Astrocyte of the hippocampus (primary cell): ENCODE measurements at regions not wholly inside any gene's neighbourhood (a gene's known extent, or its start where the extent isn't known, plus 50 kb on each side); places are given as distances from the start of the nearest gene placed in this dataset.

Experiments
- DNase-seq: peaks from one replicate; pipeline ENCODE4 v3.0.0; 2011; ENCODE audit warnings: low read depth, low spot score

DNA sequence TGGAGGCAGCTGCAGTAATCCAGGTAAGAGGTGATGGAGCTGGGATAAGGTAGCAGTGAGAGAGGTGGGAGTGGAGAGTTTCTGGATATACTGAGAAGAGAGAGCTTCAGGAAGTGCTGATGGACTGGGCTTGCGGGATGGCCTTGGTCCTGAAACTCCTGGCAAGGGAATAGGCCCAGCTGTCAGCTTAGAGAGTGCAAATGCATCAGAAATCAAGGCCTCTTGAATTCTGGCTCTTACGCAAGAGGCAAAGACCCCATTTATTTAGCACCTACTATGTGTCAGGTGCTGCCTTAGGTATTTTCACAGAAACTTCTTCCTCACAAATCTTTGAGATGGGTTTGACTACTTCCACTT lies 227.2 kb upstream of the MAP3K1 start:
- no peak for DNase-seq

- no peak for DNase-seq
Observed at GRCh38 chr5:56587381-56588130, 227.8 kb upstream of the MAP3K1 start.

GRCh38 chr5:56585999-56586691 lies 229.2 kb upstream of the MAP3K1 start:
- no peak for DNase-seq

DNA sequence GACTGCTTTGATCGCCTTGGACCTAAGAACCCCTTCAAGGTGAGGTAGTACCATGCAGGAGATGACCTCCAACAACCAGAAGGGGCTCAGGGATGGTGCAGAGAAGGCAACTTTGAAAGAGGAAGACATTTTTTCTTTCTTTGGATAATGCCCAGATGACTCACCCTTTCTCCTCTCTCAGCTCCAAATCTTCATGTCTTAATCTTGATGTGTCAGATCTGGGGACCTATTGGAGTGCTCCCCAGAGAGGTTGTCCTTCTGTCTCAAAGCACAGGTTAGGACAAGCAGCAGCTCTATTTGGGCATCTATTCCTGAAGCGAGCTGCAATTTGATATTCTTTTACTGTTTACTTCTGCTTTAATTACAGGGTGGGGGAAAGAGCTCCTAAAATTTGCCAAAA lies 229.9 kb upstream of the MAP3K1 start:
- DNase-seq = peak; percentile 36

DNA sequence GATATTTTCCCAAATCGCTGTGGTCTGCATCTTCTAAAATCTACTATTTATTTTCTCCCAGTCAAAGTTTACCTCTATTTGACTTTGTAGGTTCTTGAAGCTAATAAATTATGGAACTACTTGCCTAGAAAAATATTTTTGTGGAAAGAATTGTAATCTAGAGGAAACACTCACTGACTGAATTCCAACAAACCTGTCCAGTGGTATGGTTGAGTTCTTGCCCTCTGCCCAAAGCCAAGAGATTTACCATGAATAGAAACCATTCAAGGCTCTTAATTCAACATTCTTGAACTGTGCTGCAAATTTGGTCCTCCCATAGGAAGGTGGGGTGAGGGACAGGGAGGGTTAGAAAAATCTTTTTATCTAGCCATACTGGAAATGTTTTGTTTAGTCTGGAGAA lies 233.9 kb upstream of the MAP3K1 start:
- DNase-seq = no peak

DNA sequence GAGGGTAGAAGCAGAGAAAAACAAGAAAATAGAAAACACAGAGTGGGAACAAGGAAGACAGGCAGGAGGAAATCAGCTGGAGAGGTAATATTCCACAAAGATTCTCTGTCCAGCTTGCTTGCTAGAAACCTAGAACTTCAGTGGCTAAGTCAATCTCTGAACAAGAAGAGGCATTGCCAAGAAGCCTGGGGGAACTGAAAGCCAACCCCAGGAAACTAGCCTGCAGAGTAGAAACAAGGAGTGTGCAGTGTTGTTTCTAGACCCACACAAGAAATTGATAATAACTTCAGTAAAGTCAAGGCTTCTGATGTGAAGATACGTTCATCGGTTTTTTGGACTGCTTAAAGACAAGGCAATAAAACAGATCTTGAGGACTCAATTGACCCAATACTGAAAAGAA lies 234.5 kb upstream of the MAP3K1 start:
- no peak for DNase-seq

DNA sequence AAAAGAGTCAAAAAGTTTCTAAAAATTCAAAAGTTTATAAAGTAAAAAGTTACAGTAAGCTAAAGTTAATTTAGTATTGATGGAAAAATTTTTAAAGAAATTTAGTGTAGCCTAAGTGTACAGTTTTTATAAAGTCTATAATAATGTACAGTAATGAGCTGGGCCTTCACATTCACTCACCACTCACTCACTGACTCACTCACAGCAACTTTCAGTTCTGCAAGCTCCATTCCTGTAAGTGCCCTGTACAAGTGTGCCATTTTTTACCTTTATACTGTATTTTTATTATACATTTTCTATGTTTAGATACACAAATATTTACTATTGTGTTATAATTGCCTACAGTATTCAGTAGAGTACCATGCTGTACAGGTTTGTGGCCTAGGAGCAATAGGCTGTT lies 239.5 kb upstream of the MAP3K1 start:
- DNase-seq = no peak

DNA sequence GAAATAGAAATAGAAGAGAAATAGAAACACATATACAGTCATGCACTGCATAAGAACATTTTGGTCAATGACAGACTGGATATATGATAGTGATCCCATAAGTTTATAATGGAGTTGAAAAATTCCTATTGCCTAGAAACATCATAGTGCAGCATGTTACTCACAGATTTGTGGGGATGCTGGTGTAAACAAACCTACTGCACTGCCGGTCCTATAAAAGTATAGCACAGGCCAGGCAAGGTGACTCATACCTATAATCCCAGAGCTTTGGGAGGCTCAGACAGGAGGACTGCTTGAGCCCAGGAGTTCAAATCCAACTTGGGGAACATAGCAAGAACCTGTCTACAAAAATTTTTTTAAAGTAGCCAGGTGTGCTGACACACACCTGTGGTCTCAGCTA lies 240.6 kb upstream of the MAP3K1 start:
- DNase-seq = no peak

- peak; percentile 48 for DNase-seq
Observed at GRCh38 chr5:56569566-56569965, 245.8 kb upstream of the MAP3K1 start.

- peak; percentile 41 for DNase-seq
Observed at GRCh38 chr5:56569076-56569475, 246.3 kb upstream of the MAP3K1 start.

- no peak for DNase-seq
Observed at GRCh38 chr5:56567278-56567677, 248.1 kb upstream of the MAP3K1 start.

GRCh38 chr5:56566374-56567249 lies 248.7 kb upstream of the MAP3K1 start:
- DNase-seq = no peak

GRCh38 chr5:56565644-56566043 lies 249.7 kb upstream of the MAP3K1 start:
- DNase-seq = no peak

- DNase-seq = no peak
Observed at GRCh38 chr5:56565283-56565615, 250.1 kb upstream of the MAP3K1 start.

DNA sequence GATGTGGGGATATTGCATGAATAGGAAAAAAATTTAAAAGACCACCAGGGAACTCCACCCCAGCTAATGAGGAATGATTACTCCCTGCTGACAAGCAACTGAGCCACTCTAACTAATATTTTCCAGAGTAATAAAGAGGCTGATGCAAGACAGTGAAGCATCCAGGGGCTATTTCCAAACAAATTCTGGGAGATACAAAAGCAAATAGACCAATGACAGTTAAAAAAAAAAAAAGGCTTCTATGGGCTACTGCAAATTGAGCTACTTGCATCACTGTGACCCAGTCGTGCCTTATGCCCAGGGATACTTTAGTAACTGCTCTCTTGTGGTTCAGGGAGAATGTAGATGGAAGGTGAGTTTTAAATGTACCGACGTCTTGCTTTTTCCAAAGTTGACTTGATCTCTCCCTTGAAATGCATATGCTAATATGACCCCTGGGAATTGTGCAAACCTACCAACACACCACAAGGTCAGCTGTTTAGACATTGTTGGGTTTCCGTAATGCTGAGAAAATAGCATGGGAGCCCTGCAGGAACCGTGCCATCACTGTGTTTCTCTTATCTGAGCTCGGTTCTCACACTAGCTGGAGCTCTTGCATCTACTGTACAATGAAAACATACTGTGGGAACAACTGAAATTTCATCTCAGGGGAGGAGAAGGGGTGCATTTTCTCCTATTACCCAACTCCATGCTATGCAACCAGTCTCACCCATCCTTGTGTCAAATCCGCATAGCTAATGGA lies 250.6 kb upstream of the MAP3K1 start:
- DNase-seq = no peak

DNA sequence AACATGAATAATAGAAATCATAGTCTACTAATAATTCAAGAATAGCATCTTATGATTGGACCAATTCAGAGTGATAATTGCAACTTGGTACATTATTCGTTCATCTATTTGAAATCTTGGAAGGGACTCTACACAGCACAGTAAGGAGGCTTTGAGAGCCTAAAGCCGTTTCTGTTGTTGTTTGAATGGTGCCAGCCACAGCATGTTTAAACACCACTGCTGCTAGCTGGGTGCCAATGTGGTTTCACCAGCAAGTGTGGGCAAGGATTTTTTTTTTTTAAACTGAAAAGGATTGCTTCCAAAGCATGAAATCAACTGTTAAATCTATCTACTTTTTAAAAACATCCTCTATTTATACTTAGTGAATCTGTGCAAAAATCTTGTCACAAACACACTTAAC lies 253.9 kb upstream of the MAP3K1 start:
- DNase-seq = no peak

DNA sequence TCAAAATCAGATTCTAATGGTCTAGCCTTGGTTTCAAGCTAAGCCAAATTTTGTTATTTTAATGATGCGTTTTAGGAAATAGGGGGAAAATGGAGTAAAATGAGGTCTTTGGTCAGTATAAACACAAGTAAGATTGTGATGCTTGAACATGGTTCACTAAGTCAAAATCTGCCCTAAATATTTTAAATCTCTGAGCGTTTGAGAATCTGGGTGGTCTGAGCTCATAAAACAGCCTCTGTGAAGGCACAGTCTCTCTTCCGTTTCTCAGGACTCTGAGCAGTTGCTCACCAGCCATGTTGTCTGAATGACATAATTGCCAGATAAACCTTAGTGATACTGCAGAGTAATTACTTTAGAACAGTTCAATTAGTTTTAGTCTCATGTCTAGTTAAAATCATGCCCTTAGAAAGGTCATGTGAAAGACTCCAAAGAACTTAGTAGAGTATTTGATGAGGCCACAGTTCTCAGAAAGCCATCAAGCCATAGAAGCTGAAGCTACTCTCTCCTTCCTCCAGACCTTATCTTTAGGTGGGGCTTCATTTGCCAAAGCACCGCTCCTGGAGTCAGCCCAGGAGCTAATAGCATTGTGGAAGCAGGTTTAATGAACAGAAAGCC lies 257.1 kb upstream of the MAP3K1 start:
- DNase-seq = no peak

GRCh38 chr5:56557198-56557597 lies 258.2 kb upstream of the MAP3K1 start:
- no peak for DNase-seq

GRCh38 chr5:56552612-56553268 lies 262.6 kb upstream of the MAP3K1 start:
- peak; percentile 25 for DNase-seq

DNA sequence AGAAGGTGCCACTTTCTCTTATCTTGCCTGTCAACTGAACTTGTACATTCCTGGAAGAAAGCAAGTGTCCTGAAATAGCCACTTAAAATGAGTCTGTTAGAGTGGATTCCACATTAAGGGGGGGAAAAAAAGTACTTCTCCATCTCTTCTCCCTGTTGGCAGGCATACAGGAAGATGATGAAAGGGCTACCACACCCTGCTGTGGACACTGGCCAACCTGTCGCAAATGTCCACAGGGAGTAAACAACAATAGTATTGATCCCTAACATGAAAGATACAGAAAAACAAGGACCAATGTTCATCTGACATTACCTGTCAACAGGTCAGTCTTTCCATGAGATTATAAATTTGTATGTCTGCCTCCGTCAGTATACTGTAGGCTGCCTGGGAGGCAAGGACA lies 265.1 kb upstream of the MAP3K1 start:
- no peak for DNase-seq
